CD14-positive monocyte (primary cell): ENCODE measurements at regions not wholly inside any gene's neighbourhood (a gene's known extent, or its start where the extent isn't known, plus 50 kb on each side); places are given as distances from the start of the nearest gene placed in this dataset.

Experiments used
- DNase-seq, 3 donors: peaks; one replicate each; pipeline ENCODE4 v3.0.0-alpha.2; 2011 to 2022
- H2AFZ ChIP-seq: 2 replicates; pipeline ENCODE4 v1.6.0; 2012; ENCODE audit warnings: mild to moderate bottlenecking, low read depth, low read length, inconsistent platforms; ENCODE audit not compliant: insufficient read depth, poor library complexity, severe bottlenecking
- H3K27ac ChIP-seq, 2 donors: 1 replicate in 1 of 2; 2 replicates in 1 of 2; pipeline ENCODE4 v1.5.1; 2012 to 2013; ENCODE audit warnings: low read length in 2 of 2, control low read depth in 1 of 2, inconsistent platforms in 1 of 2, low read depth in 1 of 2, mild to moderate bottlenecking in 1 of 2
- H3K27me3 ChIP-seq, 2 donors: one replicate each; pipeline versions ENCODE4 v1.6.0 to v1.6.1; 2011 to 2013; ENCODE audit warnings: low read length in 2 of 2; ENCODE audit not compliant: control insufficient read depth in 2 of 2, insufficient read depth in 2 of 2
- H3K36me3 ChIP-seq, 2 donors: replicated peaks in 1 of 2; 1 replicate in 1 of 2; 2 replicates in 1 of 2; pipeline versions ENCODE4 v1.5.1 to v1.6.1; 2012 to 2013; ENCODE audit warnings: low read length in 2 of 2, control low read depth in 1 of 2, inconsistent platforms in 1 of 2, mild to moderate bottlenecking in 1 of 2; ENCODE audit not compliant: insufficient read depth in 2 of 2, control insufficient read depth in 1 of 2
- H3K4me1 ChIP-seq, 2 donors: 1 replicate in 1 of 2; 2 replicates in 1 of 2; pipeline versions ENCODE4 v1.5.1 to v1.6.1; 2012 to 2013; ENCODE audit warnings: low read length in 2 of 2, control low read depth in 1 of 2, inconsistent platforms in 1 of 2, mild to moderate bottlenecking in 1 of 2, moderate library complexity in 1 of 2; ENCODE audit not compliant: insufficient read depth in 2 of 2, control insufficient read depth in 1 of 2
- H3K4me2 ChIP-seq: replicated peaks from 2 replicates; pipeline ENCODE3; 2012; ENCODE audit warnings: low read length, moderate library complexity, mild to moderate bottlenecking; ENCODE audit not compliant: poor library complexity, severe bottlenecking; ENCODE audit errors: extremely low read depth
- H3K4me3 ChIP-seq, 3 experiments: fragments of 200-600 bp in 1 of 3; sonication (generic) in 1 of 3; replicated peaks in 1 of 3; 1 replicate in 2 of 3; 2 replicates in 1 of 3; pipeline ENCODE4 v1.5.1; 2011 to 2013; ENCODE audit warnings: low read length in 3 of 3, mild to moderate bottlenecking in 3 of 3, control low read depth in 2 of 3, low read depth in 2 of 3, inconsistent platforms in 1 of 3, moderate library complexity in 1 of 3
- H3K79me2 ChIP-seq: 2 replicates; pipeline ENCODE4 v1.6.0; 2012; ENCODE audit warnings: mild to moderate bottlenecking, control low read depth, inconsistent platforms, low read length, moderate library complexity; ENCODE audit not compliant: insufficient read depth
- H3K9ac ChIP-seq: 2 replicates; pipeline ENCODE4 v1.6.0; 2017; ENCODE audit warnings: low read length, mild to moderate bottlenecking; ENCODE audit not compliant: insufficient read depth, poor library complexity, severe bottlenecking
- H3K9me3 ChIP-seq, 2 donors: replicated peaks in 1 of 2; 1 replicate in 1 of 2; 2 replicates in 1 of 2; pipeline versions ENCODE4 v1.5.1 to v1.6.1; 2012 to 2013; ENCODE audit warnings: low read length in 2 of 2, control low read depth in 1 of 2; ENCODE audit not compliant: control insufficient read depth in 1 of 2, insufficient read depth in 1 of 2
- H4K20me1 ChIP-seq: 2 replicates; pipeline ENCODE4 v1.6.0; 2012; ENCODE audit warnings: mild to moderate bottlenecking, low read length, control low read depth, moderate library complexity; ENCODE audit not compliant: insufficient read depth
- H3K27ac Mint-ChIP-seq, 7 donors: one replicate each; pipeline ENCODE4 v1.8.0; 2020; ENCODE audit warnings: mild to moderate bottlenecking in 7 of 7, mixed read lengths in 7 of 7, moderate library complexity in 6 of 7, inconsistent platforms in 2 of 7
- H3K27me3 Mint-ChIP-seq, 3 donors: one replicate each; pipeline ENCODE4 v1.8.0; 2021 to 2022; ENCODE audit warnings: low read depth in 3 of 3, mild to moderate bottlenecking in 3 of 3, mixed read lengths in 3 of 3, moderate library complexity in 3 of 3, inconsistent platforms in 1 of 3
- H3K36me3 Mint-ChIP-seq, 2 donors: one replicate each; pipeline ENCODE4 v1.8.0; 2020; ENCODE audit warnings: mixed read lengths in 2 of 2, inconsistent platforms in 1 of 2, mild to moderate bottlenecking in 1 of 2
- H3K4me1 Mint-ChIP-seq: one replicate; pipeline ENCODE4 v1.8.0; 2020; ENCODE audit warnings: mild to moderate bottlenecking, mixed read lengths
- H3K4me3 Mint-ChIP-seq, 2 donors: one replicate each; pipeline ENCODE4 v1.8.0; 2020; ENCODE audit warnings: mild to moderate bottlenecking in 2 of 2, mixed read lengths in 2 of 2, moderate library complexity in 1 of 2
- H3K9me3 Mint-ChIP-seq, 7 donors: one replicate each; pipeline ENCODE4 v1.8.0; 2020 to 2022; ENCODE audit warnings: mixed read lengths in 7 of 7, mild to moderate bottlenecking in 6 of 7, moderate library complexity in 6 of 7, inconsistent platforms in 2 of 7
- CTCF ChIP-seq: fragments of 200-600 bp; IDR thresholded peaks from one replicate; pipeline ENCODE4 v1.8.0; 2022; ENCODE audit warnings: antibody characterized with exemption, mild to moderate bottlenecking
- WGBS: methylation state at CpG from one replicate; pipeline ENCODE4 v1.1.5; 2013; ENCODE audit warnings: missing lambda C conversion rate; ENCODE audit not compliant: insufficient coverage; 5-methylcytosine and 5-hydroxymethylcytosine counted together
- intact Hi-C, 2 donors: fragments of 100-400 bp; cut with micrococcal nuclease; formaldehyde crosslinking; loops; one replicate each; pipeline versions ENCODE4 v1.15.0 to v1.15.1; 2023

- no peaks in the 10 kb centered on the region for H3K27me3 Mint-ChIP-seq
- intact Hi-C loops: no loop called here
- no peak overlapping the region for H3K27ac Mint-ChIP-seq
- Histone ChIP-seq H3K9ac (no peak overlapping the region), H3K27me3 (no peaks in the 10 kb centered on the region), H3K4me1 (no peaks in the 10 kb centered on the region), H4K20me1 (no peaks in the 10 kb centered on the region), H3K36me3 (no peaks in the 10 kb centered on the region), H3K4me3 (no peak overlapping the region), H3K27ac (no peak overlapping the region), H2AFZ (no peak overlapping the region), H3K4me2 (no peak overlapping the region), H3K79me2 (no peaks in the 10 kb centered on the region), H3K9me3 (peaks cover 0 to 9% of the 10 kb centered on the region in 2 donors)
- no peaks in the 10 kb centered on the region for H3K36me3 Mint-ChIP-seq
- TF ChIP-seq CTCF: no peak
- WGBS: no CpG with 5 or more reads among the region's 1 CpG
- no peaks in the 10 kb centered on the region for H3K4me1 Mint-ChIP-seq
- H3K9me3 Mint-ChIP-seq: peaks cover 0 to 5% (median 2%) of the 10 kb centered on the region in 7 donors
- DNase-seq: no peak
- H3K4me3 Mint-ChIP-seq: no peak overlapping the region
Measured at GRCh38 chr13:69291292-69291906, 816.2 kb upstream of the ATXN8OS start.

GRCh38 chr13:69288026-69288425 lies 819.6 kb upstream of the ATXN8OS start:
- Mint-ChIP-seq H3K4me3 (no peak overlapping the region), H3K4me1 (no peaks in the 10 kb centered on the region), H3K9me3 (peaks cover 0 to 8% (median 2%) of the 10 kb centered on the region in 7 donors), H3K27ac (no peak overlapping the region), H3K27me3 (no peaks in the 10 kb centered on the region), H3K36me3 (no peaks in the 10 kb centered on the region)
- no peak for DNase-seq
- Histone ChIP-seq H3K9me3 (peaks cover 0 to 9% of the 10 kb centered on the region in 2 donors), H4K20me1 (no peaks in the 10 kb centered on the region), H3K79me2 (no peaks in the 10 kb centered on the region), H3K4me2 (no peak overlapping the region), H3K36me3 (no peaks in the 10 kb centered on the region), H3K27me3 (no peaks in the 10 kb centered on the region), H3K27ac (no peak overlapping the region), H3K4me1 (no peaks in the 10 kb centered on the region), H3K4me3 (no peak overlapping the region), H3K9ac (no peak overlapping the region), H2AFZ (no peak overlapping the region)
- no peak for TF ChIP-seq CTCF
- intact Hi-C loops: no loop called here
